ENCODE measurements at regions not wholly inside any gene's neighbourhood (a gene's known extent, or its start where the extent isn't known, plus 50 kb on each side); places are given as distances from the start of the nearest gene placed in this dataset.

- TF ChIP-seq, protein P1, sequence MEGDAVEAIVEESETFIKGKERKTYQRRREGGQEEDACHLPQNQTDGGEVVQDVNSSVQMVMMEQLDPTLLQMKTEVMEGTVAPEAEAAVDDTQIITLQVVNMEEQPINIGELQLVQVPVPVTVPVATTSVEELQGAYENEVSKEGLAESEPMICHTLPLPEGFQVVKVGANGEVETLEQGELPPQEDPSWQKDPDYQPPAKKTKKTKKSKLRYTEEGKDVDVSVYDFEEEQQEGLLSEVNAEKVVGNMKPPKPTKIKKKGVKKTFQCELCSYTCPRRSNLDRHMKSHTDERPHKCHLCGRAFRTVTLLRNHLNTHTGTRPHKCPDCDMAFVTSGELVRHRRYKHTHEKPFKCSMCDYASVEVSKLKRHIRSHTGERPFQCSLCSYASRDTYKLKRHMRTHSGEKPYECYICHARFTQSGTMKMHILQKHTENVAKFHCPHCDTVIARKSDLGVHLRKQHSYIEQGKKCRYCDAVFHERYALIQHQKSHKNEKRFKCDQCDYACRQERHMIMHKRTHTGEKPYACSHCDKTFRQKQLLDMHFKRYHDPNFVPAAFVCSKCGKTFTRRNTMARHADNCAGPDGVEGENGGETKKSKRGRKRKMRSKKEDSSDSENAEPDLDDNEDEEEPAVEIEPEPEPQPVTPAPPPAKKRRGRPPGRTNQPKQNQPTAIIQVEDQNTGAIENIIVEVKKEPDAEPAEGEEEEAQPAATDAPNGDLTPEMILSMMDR (IDR thresholded peaks at IDR 0.05), result no peak
- TF ChIP-seq POLR2A (IDR thresholded peaks at IDR 0.05), result no peak
Measured at GRCh38 chr6:166235666-166236292, 68.1 kb upstream of the TBXT start.

All from esophagus squamous epithelium (tissue), 4 donors.